WTC11 (cell line): ENCODE measurements at regions not wholly inside any gene's neighbourhood (a gene's known extent, or its start where the extent isn't known, plus 50 kb on each side); places are given as distances from the start of the nearest gene placed in this dataset.

Experiments
- ATAC-seq: fragments of 200-7000 bp; cut with Tn5 transposase; 2 replicates; pipeline ENCODE4 v1.10.0; 2021; ENCODE audit warnings: mild to moderate bottlenecking, moderate library complexity
- CTCF ChIA-PET: fragments of 300-600 bp; sonication (Branson Sonifier 250); formaldehyde crosslinking; loops from one replicate; lab custom pipeline; 2021; ENCODE audit warnings: antibody characterized with exemption; lab: Charles Lee
- POLR2A ChIA-PET: fragments of 350-600 bp; sonication (Branson Sonifier 250); formaldehyde crosslinking; loops from one replicate; lab custom pipeline; 2021; ENCODE audit warnings: antibody characterized with exemption; lab: Charles Lee
- DNase-seq: peaks from one replicate; pipeline ENCODE4 v3.0.0; 2021; ENCODE audit warnings: low spot score
- H3K27ac Mint-ChIP-seq: 2 replicates; pipeline ENCODE4 v1.8.0; 2021; ENCODE audit warnings: mixed read lengths
- H3K27me3 Mint-ChIP-seq: 2 replicates; pipeline ENCODE4 v1.8.0; 2021; ENCODE audit warnings: low read depth, mild to moderate bottlenecking, moderate library complexity, mixed read lengths
- H3K36me3 Mint-ChIP-seq: 2 replicates; pipeline ENCODE4 v1.8.0; 2021; ENCODE audit warnings: mixed read lengths
- H3K4me1 Mint-ChIP-seq: 2 replicates; pipeline ENCODE4 v1.8.0; 2022; ENCODE audit warnings: mixed read lengths
- H3K4me3 Mint-ChIP-seq: 2 replicates; pipeline ENCODE4 v1.8.0; 2021; ENCODE audit warnings: mild to moderate bottlenecking, moderate library complexity, mixed read lengths
- H3K9me3 Mint-ChIP-seq: 2 replicates; pipeline ENCODE4 v1.8.0; 2021; ENCODE audit warnings: mixed read lengths
- CREM ChIP-seq: sonication (generic); formaldehyde crosslinking; IDR thresholded peaks from 2 replicates; pipeline ENCODE4 v1.8.1; 2022; ENCODE audit warnings: mild to moderate bottlenecking, missing genetic modification reagents, moderate library complexity
- ETV6 ChIP-seq: sonication (generic); formaldehyde crosslinking; IDR thresholded peaks from 2 replicates; pipeline ENCODE4 v1.8.1; 2022; ENCODE audit warnings: mild to moderate bottlenecking, missing genetic modification reagents
- FOXJ3 ChIP-seq: sonication (generic); formaldehyde crosslinking; IDR thresholded peaks from 2 replicates; pipeline ENCODE4 v1.9.0; 2021; ENCODE audit warnings: missing genetic modification reagents, mild to moderate bottlenecking, borderline replicate concordance
- GABPB1 ChIP-seq: sonication (generic); formaldehyde crosslinking; IDR thresholded peaks from 2 replicates; pipeline ENCODE4 v1.8.1; 2023; ENCODE audit warnings: mild to moderate bottlenecking, missing genetic modification reagents
- GRHL2 ChIP-seq: fragments of 250-450 bp; sonication (Bioruptor Pico); IDR thresholded peaks from 2 replicates; pipeline ENCODE4 v1.8.0; 2022; ENCODE audit warnings: mild to moderate bottlenecking, moderate library complexity; ENCODE audit not compliant: insufficient replicate concordance, severe bottlenecking
- JAZF1 ChIP-seq: fragments of 250-450 bp; sonication (Bioruptor Pico); IDR thresholded peaks from 2 replicates; pipeline ENCODE4 v1.9.0; 2021; ENCODE audit warnings: moderate library complexity, mild to moderate bottlenecking, inconsistent platforms
- MXD4 ChIP-seq: fragments of 250-450 bp; sonication (Bioruptor Pico); IDR thresholded peaks from 2 replicates; pipeline ENCODE4 v1.8.0; 2021; ENCODE audit warnings: mild to moderate bottlenecking, moderate library complexity, borderline replicate concordance
- NFE2L1 ChIP-seq: sonication (generic); formaldehyde crosslinking; IDR thresholded peaks from 2 replicates; pipeline ENCODE4 v1.8.1; 2023; ENCODE audit warnings: missing genetic modification reagents
- NR3C1 ChIP-seq: sonication (generic); formaldehyde crosslinking; conservative IDR thresholded peaks from 2 replicates; pipeline ENCODE4 v1.8.1; 2023; ENCODE audit warnings: low read depth, mild to moderate bottlenecking, missing genetic modification reagents
- OVOL2 ChIP-seq: fragments of 250-450 bp; sonication (Bioruptor Pico); IDR thresholded peaks from 2 replicates; pipeline ENCODE4 v1.9.0; 2021; ENCODE audit warnings: mild to moderate bottlenecking, borderline replicate concordance
- RELA ChIP-seq: sonication (generic); formaldehyde crosslinking; IDR thresholded peaks from 2 replicates; pipeline ENCODE4 v1.8.1; 2022; ENCODE audit warnings: missing genetic modification reagents, mild to moderate bottlenecking, borderline replicate concordance
- TEAD1 ChIP-seq: sonication (generic); formaldehyde crosslinking; IDR thresholded peaks from 2 replicates; pipeline ENCODE4 v1.8.0; 2022; ENCODE audit warnings: mild to moderate bottlenecking, missing genetic modification reagents
- ZNF121 ChIP-seq: sonication (generic); formaldehyde crosslinking; IDR thresholded peaks from 2 replicates; pipeline ENCODE4 v1.8.0; 2023; ENCODE audit warnings: missing genetic modification reagents
- ZNF138 ChIP-seq: sonication (generic); formaldehyde crosslinking; conservative IDR thresholded peaks from 2 replicates; pipeline ENCODE4 v1.8.1; 2022; ENCODE audit warnings: mild to moderate bottlenecking, moderate library complexity, missing genetic modification reagents
- ZNF317 ChIP-seq: sonication (generic); formaldehyde crosslinking; IDR thresholded peaks from 2 replicates; pipeline ENCODE4 v1.8.1; 2023; ENCODE audit warnings: low read depth, mild to moderate bottlenecking, moderate library complexity, missing genetic modification reagents, borderline replicate concordance
- ZNF396 ChIP-seq: fragments of 250-450 bp; sonication (Bioruptor Pico); IDR thresholded peaks from 2 replicates; pipeline ENCODE4 v1.8.0; 2021; ENCODE audit warnings: mild to moderate bottlenecking, moderate library complexity, borderline replicate concordance
- ZNF416 ChIP-seq: fragments of 250-450 bp; sonication (Bioruptor Pico); IDR thresholded peaks from 2 replicates; pipeline ENCODE4 v1.9.0; 2021; ENCODE audit warnings: mild to moderate bottlenecking, inconsistent platforms
- ZNF671 ChIP-seq: fragments of 250-450 bp; sonication (Bioruptor Pico); IDR thresholded peaks from 2 replicates; pipeline ENCODE4 v1.8.0; 2021; ENCODE audit warnings: mild to moderate bottlenecking
- TF ChIP-seq, protein P1 (sequence below): sonication (generic); formaldehyde crosslinking; IDR thresholded peaks from 2 replicates; pipeline ENCODE4 v1.8.1; 2023; ENCODE audit warnings: mild to moderate bottlenecking, missing genetic modification reagents, moderate library complexity
- TF ChIP-seq, protein P2 (sequence below): sonication (generic); formaldehyde crosslinking; IDR thresholded peaks from 2 replicates; pipeline ENCODE4 v1.8.0; 2022; ENCODE audit warnings: mild to moderate bottlenecking, missing genetic modification reagents
- TF ChIP-seq, protein P3 (sequence below): sonication (generic); formaldehyde crosslinking; IDR thresholded peaks from 2 replicates; pipeline ENCODE4 v1.8.1; 2023; ENCODE audit warnings: mild to moderate bottlenecking, missing genetic modification reagents, moderate library complexity
- TF ChIP-seq, protein P4 (sequence below): fragments of 250-450 bp; sonication (Bioruptor Pico); IDR thresholded peaks from 2 replicates; pipeline ENCODE4 v1.9.0; 2021; ENCODE audit warnings: mild to moderate bottlenecking
- TF ChIP-seq, protein P5 (sequence below): sonication (generic); formaldehyde crosslinking; IDR thresholded peaks from 2 replicates; pipeline ENCODE4 v1.8.1; 2022; ENCODE audit warnings: mild to moderate bottlenecking, moderate library complexity, missing genetic modification reagents
- TF ChIP-seq, protein P6 (sequence below): sonication (generic); formaldehyde crosslinking; conservative IDR thresholded peaks from 2 replicates; pipeline ENCODE4 v1.8.1; 2022; ENCODE audit warnings: mild to moderate bottlenecking, missing genetic modification reagents
- TF ChIP-seq, protein P7 (sequence below): sonication (generic); formaldehyde crosslinking; IDR thresholded peaks from 2 replicates; pipeline ENCODE4 v1.8.0; 2022; ENCODE audit warnings: mild to moderate bottlenecking, missing genetic modification reagents
- TF ChIP-seq, protein P8 (sequence below): sonication (generic); formaldehyde crosslinking; IDR thresholded peaks from 2 replicates; pipeline ENCODE4 v1.8.1; 2023; ENCODE audit warnings: mild to moderate bottlenecking, missing genetic modification reagents, borderline replicate concordance

DNA sequence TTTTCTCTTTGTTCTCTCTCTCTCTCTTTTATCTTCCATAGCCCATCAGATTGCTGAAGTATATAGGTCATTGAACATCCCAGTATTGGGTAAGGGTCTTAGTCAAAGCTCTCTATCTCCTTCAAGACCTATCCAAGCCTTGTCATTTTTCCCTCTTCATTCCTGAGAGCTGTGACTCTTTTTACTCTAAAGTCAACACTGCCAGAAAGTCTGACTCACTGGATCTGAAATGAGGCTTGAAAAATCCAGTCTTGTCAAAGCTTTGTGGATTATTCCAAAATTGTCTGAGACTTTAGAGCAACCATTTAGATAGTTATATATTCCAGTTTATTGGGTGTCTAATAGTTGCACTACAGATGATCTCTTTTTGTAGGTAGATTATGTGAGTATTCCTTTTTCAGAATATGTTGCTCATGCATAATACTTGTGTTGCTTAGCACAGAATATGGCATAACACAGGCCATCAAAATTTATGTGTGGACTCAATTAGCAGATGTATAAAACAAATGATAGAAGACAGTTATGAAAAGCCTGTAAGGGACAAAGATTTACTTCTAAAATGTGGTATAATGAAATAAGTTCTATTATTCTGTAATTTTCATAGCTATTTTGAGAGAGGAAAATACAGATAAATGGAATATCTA lies 389.3 kb upstream of the PCDH9 start:
- Mint-ChIP-seq H3K4me3 (no peak overlapping the region), H3K27ac (no peak overlapping the region), H3K36me3 (no peaks in the 10 kb centered on the region), H3K4me1 (no peaks in the 10 kb centered on the region), H3K9me3 (no peaks in the 10 kb centered on the region), H3K27me3 (no peaks in the 10 kb centered on the region)
- POLR2A ChIA-PET = no interaction called here
- TF ChIP-seq, protein P1, sequence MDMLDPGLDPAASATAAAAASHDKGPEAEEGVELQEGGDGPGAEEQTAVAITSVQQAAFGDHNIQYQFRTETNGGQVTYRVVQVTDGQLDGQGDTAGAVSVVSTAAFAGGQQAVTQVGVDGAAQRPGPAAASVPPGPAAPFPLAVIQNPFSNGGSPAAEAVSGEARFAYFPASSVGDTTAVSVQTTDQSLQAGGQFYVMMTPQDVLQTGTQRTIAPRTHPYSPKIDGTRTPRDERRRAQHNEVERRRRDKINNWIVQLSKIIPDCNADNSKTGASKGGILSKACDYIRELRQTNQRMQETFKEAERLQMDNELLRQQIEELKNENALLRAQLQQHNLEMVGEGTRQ = no peak
- TF ChIP-seq ZNF121 (CRISPR knock-in tag) (no peak), JAZF1 (CRISPR knock-in tag) (no peak), ZNF138 (no peak)
- CTCF ChIA-PET = no interaction called here
- DNase-seq = no peak
- no peak for ATAC-seq

DNA sequence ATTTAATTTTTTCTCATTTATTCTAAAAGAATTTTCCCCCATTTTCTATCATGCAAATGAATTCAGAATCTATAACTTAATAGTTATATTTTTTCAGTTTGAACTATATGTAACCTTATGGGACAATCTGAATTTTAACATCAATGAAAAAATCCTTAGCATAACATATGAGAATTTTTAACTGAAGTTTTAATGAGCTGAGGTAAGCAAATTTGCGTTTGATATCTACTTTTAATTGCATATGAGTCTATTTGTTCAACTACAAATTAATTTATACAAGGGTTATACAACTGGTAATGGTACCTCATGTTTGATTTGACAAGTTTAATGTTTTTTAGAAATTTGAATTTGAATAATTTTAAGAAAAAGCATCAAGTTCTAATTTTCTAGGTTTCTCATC lies 384.4 kb upstream of the PCDH9 start:
- H3K27ac Mint-ChIP-seq = no peak overlapping the region

DNA sequence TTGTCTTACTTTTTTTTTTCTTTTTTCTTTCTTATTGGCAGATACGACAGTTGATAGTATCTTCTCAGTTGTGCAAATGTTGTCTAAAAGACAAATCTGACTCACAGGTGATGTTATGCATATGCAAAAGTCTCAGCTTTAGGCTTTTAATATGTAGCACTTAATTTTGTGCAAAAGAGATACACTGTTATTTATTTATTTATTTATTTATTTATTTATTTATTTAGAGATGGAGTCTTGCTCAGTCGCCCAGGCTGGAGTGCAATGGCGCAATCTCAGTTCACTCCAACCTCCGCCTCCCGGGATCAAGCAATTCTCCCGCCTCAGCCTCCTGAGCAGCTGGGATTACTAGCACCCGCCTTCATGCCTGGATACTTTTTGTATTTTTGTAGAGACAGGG lies 383.9 kb upstream of the PCDH9 start:
- no peak for ATAC-seq
- CTCF ChIA-PET = no interaction called here
- Mint-ChIP-seq H3K27me3 (no peaks in the 10 kb centered on the region), H3K4me1 (no peaks in the 10 kb centered on the region), H3K27ac (no peak overlapping the region), H3K36me3 (no peaks in the 10 kb centered on the region), H3K4me3 (no peak overlapping the region), H3K9me3 (no peaks in the 10 kb centered on the region)
- no peak for DNase-seq
- POLR2A ChIA-PET = no interaction called here
- TF ChIP-seq, protein P2, sequence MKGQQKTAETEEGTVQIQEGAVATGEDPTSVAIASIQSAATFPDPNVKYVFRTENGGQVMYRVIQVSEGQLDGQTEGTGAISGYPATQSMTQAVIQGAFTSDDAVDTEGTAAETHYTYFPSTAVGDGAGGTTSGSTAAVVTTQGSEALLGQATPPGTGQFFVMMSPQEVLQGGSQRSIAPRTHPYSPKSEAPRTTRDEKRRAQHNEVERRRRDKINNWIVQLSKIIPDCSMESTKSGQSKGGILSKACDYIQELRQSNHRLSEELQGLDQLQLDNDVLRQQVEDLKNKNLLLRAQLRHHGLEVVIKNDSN = no peak
- TF ChIP-seq, protein P3, sequence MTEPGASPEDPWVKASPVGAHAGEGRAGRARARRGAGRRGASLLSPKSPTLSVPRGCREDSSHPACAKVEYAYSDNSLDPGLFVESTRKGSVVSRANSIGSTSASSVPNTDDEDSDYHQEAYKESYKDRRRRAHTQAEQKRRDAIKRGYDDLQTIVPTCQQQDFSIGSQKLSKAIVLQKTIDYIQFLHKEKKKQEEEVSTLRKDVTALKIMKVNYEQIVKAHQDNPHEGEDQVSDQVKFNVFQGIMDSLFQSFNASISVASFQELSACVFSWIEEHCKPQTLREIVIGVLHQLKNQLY (CRISPR knock-in tag) = no peak
- TF ChIP-seq ZNF396 (CRISPR knock-in tag) = no peak
- no peak for TF ChIP-seq TEAD1 (CRISPR knock-in tag)
- TF ChIP-seq, protein P4, sequence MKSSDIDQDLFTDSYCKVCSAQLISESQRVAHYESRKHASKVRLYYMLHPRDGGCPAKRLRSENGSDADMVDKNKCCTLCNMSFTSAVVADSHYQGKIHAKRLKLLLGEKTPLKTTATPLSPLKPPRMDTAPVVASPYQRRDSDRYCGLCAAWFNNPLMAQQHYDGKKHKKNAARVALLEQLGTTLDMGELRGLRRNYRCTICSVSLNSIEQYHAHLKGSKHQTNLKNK (CRISPR knock-in tag) = no peak
- TF ChIP-seq, protein P5, sequence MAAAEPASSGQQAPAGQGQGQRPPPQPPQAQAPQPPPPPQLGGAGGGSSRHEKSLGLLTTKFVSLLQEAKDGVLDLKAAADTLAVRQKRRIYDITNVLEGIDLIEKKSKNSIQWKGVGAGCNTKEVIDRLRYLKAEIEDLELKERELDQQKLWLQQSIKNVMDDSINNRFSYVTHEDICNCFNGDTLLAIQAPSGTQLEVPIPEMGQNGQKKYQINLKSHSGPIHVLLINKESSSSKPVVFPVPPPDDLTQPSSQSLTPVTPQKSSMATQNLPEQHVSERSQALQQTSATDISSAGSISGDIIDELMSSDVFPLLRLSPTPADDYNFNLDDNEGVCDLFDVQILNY (CRISPR knock-in tag) = no peak
- TF ChIP-seq, protein P6, sequence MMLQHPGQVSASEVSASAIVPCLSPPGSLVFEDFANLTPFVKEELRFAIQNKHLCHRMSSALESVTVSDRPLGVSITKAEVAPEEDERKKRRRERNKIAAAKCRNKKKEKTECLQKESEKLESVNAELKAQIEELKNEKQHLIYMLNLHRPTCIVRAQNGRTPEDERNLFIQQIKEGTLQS (CRISPR knock-in tag) = no peak
- TF ChIP-seq, protein P7, sequence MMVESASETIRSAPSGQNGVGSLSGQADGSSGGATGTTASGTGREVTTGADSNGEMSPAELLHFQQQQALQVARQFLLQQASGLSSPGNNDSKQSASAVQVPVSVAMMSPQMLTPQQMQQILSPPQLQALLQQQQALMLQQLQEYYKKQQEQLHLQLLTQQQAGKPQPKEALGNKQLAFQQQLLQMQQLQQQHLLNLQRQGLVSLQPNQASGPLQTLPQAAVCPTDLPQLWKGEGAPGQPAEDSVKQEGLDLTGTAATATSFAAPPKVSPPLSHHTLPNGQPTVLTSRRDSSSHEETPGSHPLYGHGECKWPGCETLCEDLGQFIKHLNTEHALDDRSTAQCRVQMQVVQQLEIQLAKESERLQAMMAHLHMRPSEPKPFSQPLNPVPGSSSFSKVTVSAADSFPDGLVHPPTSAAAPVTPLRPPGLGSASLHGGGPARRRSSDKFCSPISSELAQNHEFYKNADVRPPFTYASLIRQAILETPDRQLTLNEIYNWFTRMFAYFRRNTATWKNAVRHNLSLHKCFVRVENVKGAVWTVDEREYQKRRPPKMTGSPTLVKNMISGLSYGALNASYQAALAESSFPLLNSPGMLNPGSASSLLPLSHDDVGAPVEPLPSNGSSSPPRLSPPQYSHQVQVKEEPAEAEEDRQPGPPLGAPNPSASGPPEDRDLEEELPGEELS (CRISPR knock-in tag) = no peak

More for the DNA sequence above, 384.4 kb upstream of the PCDH9 start:
- DNase-seq (no peak), ATAC-seq (no peak)
- no peaks in the 10 kb centered on the region for H3K27me3 Mint-ChIP-seq
- H3K36me3 Mint-ChIP-seq = no peaks in the 10 kb centered on the region
- ChIA-PET CTCF (no interaction called here), POLR2A (no interaction called here)
- TF ChIP-seq NR3C1 (no peak), RELA (no peak), FOXJ3 (no peak), ZNF416 (CRISPR knock-in tag) (no peak), ZNF671 (CRISPR knock-in tag) (no peak), MXD4 (CRISPR knock-in tag) (no peak), NFE2L1 (CRISPR knock-in tag) (no peak), GRHL2 (CRISPR knock-in tag) (no peak), CREM (CRISPR knock-in tag) (no peak), OVOL2 (CRISPR knock-in tag) (no peak), ZNF317 (CRISPR knock-in tag) (no peak), ETV6 (CRISPR knock-in tag) (no peak), ZNF138 (no peak), GABPB1 (CRISPR knock-in tag) (no peak)
- TF ChIP-seq, protein P8, sequence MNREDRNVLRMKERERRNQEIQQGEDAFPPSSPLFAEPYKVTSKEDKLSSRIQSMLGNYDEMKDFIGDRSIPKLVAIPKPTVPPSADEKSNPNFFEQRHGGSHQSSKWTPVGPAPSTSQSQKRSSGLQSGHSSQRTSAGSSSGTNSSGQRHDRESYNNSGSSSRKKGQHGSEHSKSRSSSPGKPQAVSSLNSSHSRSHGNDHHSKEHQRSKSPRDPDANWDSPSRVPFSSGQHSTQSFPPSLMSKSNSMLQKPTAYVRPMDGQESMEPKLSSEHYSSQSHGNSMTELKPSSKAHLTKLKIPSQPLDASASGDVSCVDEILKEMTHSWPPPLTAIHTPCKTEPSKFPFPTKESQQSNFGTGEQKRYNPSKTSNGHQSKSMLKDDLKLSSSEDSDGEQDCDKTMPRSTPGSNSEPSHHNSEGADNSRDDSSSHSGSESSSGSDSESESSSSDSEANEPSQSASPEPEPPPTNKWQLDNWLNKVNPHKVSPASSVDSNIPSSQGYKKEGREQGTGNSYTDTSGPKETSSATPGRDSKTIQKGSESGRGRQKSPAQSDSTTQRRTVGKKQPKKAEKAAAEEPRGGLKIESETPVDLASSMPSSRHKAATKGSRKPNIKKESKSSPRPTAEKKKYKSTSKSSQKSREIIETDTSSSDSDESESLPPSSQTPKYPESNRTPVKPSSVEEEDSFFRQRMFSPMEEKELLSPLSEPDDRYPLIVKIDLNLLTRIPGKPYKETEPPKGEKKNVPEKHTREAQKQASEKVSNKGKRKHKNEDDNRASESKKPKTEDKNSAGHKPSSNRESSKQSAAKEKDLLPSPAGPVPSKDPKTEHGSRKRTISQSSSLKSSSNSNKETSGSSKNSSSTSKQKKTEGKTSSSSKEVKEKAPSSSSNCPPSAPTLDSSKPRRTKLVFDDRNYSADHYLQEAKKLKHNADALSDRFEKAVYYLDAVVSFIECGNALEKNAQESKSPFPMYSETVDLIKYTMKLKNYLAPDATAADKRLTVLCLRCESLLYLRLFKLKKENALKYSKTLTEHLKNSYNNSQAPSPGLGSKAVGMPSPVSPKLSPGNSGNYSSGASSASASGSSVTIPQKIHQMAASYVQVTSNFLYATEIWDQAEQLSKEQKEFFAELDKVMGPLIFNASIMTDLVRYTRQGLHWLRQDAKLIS (CRISPR knock-in tag) = no peak
- no peaks in the 10 kb centered on the region for H3K4me1 Mint-ChIP-seq
- no peaks in the 10 kb centered on the region for H3K9me3 Mint-ChIP-seq
- no peak overlapping the region for H3K4me3 Mint-ChIP-seq
